Smooth muscle cell (in vitro differentiated cells): ENCODE measurements at regions not wholly inside any gene's neighbourhood (a gene's known extent, or its start where the extent isn't known, plus 50 kb on each side); places are given as distances from the start of the nearest gene placed in this dataset. TPM values are rescaled to one million over a fixed set of nuclear protein-coding genes. Genes with fewer than 3 reads are reported as not detected.

Source experiments
- DNase-seq: peaks from one replicate; lab custom pipeline; 2025; ENCODE audit not compliant: unreplicated experiment; lab: John Stamatoyannopoulos, UW
- H2AFZ ChIP-seq: fragments of 200-600 bp; sonication (generic); 2 replicates; pipeline ENCODE4 v1.6.0; 2016; ENCODE audit warnings: antibody characterized with exemption, low read depth, mild to moderate bottlenecking
- H3F3A ChIP-seq: fragments of 200-600 bp; sonication (generic); 2 replicates; pipeline ENCODE4 v1.6.0; 2017; ENCODE audit warnings: antibody characterized with exemption, low read depth
- H3K27ac ChIP-seq: fragments of 200-600 bp; sonication (generic); 2 replicates; pipeline ENCODE4 v1.5.1; 2016; ENCODE audit warnings: low read depth, mild to moderate bottlenecking
- H3K27me3 ChIP-seq: fragments of 200-600 bp; sonication (generic); 2 replicates; pipeline ENCODE4 v1.6.1; 2016; ENCODE audit warnings: low read depth, mild to moderate bottlenecking
- H3K36me3 ChIP-seq: fragments of 200-600 bp; sonication (generic); 2 replicates; pipeline ENCODE4 v1.5.1; 2016; ENCODE audit warnings: low read depth
- H3K4me1 ChIP-seq: fragments of 200-600 bp; sonication (generic); 2 replicates; pipeline ENCODE4 v1.5.1; 2016; ENCODE audit warnings: low read depth
- H3K4me2 ChIP-seq: fragments of 200-600 bp; sonication (generic); 2 replicates; pipeline ENCODE4 v1.6.0; 2016; ENCODE audit warnings: mild to moderate bottlenecking
- H3K4me3 ChIP-seq: fragments of 200-600 bp; sonication (generic); 2 replicates; pipeline ENCODE4 v1.5.1; 2016; ENCODE audit warnings: mild to moderate bottlenecking
- H3K79me2 ChIP-seq: fragments of 200-600 bp; sonication (generic); 2 replicates; pipeline ENCODE4 v1.6.0; 2016; ENCODE audit warnings: low read depth, mild to moderate bottlenecking
- H3K9ac ChIP-seq: fragments of 200-600 bp; sonication (generic); 2 replicates; pipeline ENCODE4 v1.6.0; 2016; ENCODE audit warnings: low read depth
- H3K9me3 ChIP-seq: fragments of 200-600 bp; sonication (generic); replicated peaks from 2 replicates; pipeline ENCODE4 v1.5.1; 2016; ENCODE audit warnings: low read depth
- H4K20me1 ChIP-seq: fragments of 200-600 bp; sonication (generic); 2 replicates; pipeline ENCODE4 v1.6.0; 2016; ENCODE audit warnings: low read depth
- CTCF ChIP-seq: fragments of 200-600 bp; sonication (generic); IDR thresholded peaks from 2 replicates; pipeline ENCODE4 v1.5.1; 2017; ENCODE audit warnings: borderline replicate concordance, mild to moderate bottlenecking, antibody characterized with exemption; ENCODE audit not compliant: insufficient read depth, poor library complexity, severe bottlenecking
- WGBS: methylation state at CpG from one replicate; pipeline ENCODE4 v1.1.7; 2016; ENCODE audit warnings: low lambda C conversion rate; 5-methylcytosine and 5-hydroxymethylcytosine counted together
- small RNA-seq: library from RNA; depleted of rRNA; stranded (forward); fragments of <200 nt; gene quantifications from one replicate; pipeline ENCODE3, GENCODE V24; 2014

- no peaks in the 10 kb centered on the region for H3F3A ChIP-seq
- H3K27me3 ChIP-seq = no peaks in the 10 kb centered on the region
- WGBS = 95% methylated on average over 1 of the region's 1 CpG
- H2AFZ ChIP-seq = no peak overlapping the region
- H3K4me3 ChIP-seq = no peak overlapping the region
- no peaks in the 10 kb centered on the region for H3K4me1 ChIP-seq
- H3K9me3 ChIP-seq = no peaks in the 10 kb centered on the region
- H3K27ac ChIP-seq = no peak overlapping the region
- H3K9ac ChIP-seq = no peak overlapping the region
- no peak overlapping the region for H3K4me2 ChIP-seq
- no peaks in the 10 kb centered on the region for H3K79me2 ChIP-seq
- TF ChIP-seq CTCF = no peak
- no peaks in the 10 kb centered on the region for H3K36me3 ChIP-seq
- H4K20me1 ChIP-seq = no peaks in the 10 kb centered on the region
- DNase-seq = no peak
Measured at GRCh38 chr13:74184283-74184682, 50.1 kb upstream of the KLF12 start.

Small RNA genes in the stretch of these regions (small RNA-seq; reads per million reads assigned to genes)
- gene RNU6-38P = not detected
- not detected for gene RNY1P5
